Kidney glomerular epithelial cell (primary cell): ENCODE measurements at regions not wholly inside any gene's neighbourhood (a gene's known extent, or its start where the extent isn't known, plus 50 kb on each side); places are given as distances from the start of the nearest gene placed in this dataset.
"Not testable (repeated sequence)": the region's sequence is repeated elsewhere in the genome, so short reads cannot be mapped to it uniquely, and the experiment has no call there.

Experiments used
- DNase-seq: peaks from one replicate; lab custom pipeline; 2025; lab: John Stamatoyannopoulos, UW

DNA sequence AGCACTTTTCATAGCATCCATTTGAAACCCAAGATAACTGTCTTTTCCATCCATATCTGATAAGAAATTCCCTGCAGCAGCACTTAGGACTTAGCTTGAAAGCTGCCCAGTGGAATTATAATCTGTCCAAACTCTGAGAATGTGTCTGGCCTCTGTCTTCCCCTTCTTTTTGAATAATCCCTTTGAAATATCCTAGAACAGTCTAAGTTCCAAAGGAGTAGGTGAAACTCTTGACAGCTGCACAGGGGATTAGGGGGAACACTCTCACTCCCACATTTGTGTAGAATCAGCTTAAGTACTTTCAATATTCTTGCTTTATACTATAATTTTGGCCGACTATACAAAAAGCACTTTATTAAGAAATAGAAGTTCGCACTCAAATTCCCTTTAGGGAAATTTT, 157.7 kb downstream of the PAPSS1 start:
- no peak for DNase-seq

- no peak for DNase-seq
These were observed 158.6 kb downstream of the PAPSS1 start for GRCh38 chr4:107561481-107561880.

DNA sequence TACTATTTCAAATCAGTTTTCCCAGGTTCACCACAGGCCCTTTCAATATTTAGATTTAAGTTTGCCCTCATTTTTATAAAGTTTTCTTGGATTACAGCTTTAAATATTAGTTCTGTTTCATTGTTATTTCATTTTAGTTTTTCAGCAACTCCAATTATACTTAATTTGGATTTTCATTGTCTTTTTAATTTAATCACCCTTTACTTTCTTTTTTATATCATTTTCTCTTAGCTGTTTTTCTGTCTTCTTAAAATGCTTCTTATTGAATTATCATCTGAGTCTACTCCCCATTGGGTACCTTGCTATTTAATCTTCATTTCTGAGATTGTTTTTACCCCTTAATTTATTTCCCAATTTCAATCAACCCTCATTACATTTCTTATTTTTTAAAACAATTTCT, 160.4 kb downstream of the PAPSS1 start:
- DNase-seq, result no peak

DNA sequence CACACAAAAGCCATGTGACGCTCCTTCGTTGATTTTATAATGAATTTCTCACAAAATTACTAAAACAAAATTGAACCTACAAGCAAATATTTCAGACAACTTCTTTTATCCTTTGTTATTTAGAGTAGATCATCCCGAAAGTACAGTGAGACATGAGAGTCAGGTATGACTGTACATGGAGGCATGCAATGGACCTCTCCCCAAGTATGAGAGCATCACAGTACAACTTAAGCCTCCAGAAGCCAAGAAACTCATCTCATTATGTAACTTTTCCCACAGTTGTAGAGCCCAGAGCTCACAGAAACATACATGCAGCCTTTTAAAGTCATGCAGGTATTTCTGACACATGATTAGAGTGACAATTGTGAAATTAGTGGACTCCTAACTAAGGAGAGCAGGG, 167.7 kb downstream of the PAPSS1 start:
- DNase-seq, result no peak

DNA sequence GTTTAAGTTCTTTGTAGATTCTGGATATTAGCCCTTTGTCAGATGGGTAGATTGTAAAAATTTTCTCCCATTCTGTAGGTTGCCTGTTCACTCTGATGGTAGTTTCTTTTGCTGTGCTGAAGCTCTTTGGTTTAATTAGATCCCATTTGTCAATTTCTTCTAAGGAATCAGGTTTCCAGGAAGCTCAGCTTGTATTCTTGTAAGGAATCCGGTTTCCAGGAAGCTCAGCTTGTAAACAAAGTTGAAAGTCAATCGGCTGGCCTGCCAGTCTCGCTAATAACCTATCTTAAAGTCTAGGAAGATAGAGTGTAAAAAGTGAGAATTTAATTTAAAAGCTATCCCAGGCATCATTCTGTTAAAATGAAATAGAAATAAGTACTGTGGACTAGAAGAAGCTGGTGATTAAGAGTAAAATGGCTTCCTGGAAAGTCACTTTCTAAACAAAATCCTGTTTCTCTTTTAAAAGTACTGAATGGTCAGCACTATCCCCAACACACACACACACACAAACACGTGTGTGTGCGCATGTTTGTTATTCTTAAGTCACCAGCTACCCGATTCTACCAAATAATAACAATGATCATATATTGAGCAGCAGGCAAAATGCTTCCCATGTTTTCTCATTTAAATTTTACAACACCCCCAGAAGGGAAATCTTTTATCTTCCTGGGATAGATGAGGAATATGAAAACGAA, 171.7 kb downstream of the PAPSS1 start:
- DNase-seq, result no peak

DNA sequence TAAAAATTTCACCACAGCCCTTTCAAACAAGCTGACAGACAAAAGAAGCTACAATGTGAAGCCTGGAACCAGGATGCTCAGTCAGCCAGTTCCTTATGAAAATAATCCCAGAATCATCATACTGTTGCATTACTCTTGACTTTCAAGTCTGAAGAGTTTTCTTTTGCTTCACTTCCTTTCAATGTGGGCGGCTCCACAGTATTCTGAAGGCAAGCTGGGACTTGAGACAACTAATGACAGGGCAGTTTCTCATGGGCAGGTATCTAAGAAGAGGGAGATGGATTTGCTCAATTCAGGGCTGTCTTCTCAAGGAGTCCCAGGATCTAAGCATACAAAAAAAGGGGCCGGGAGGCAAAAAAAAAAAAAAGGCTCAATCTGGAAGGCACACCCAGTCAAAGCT, 173.4 kb downstream of the PAPSS1 start:
- DNase-seq, result no peak

DNA sequence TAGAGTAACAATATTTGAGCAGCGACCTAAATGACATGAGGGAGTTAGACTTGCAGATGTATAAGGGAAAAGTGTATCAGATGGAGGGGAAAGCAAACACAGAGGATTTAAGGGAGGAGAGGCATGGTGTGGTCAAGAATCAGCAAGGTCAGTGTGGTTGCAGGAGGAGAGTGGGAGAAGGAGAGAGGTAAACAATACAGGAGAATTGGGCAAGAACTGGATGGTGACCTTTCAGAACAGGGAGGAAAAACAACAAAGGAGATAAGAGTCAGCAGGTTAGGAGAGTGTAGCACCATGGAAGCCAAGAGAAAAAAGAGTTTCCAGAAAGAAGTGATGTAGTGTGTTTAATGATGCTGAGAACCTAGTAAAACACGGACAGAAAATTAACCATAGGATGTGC, 178.5 kb downstream of the PAPSS1 start:
- DNase-seq, result no peak

DNA sequence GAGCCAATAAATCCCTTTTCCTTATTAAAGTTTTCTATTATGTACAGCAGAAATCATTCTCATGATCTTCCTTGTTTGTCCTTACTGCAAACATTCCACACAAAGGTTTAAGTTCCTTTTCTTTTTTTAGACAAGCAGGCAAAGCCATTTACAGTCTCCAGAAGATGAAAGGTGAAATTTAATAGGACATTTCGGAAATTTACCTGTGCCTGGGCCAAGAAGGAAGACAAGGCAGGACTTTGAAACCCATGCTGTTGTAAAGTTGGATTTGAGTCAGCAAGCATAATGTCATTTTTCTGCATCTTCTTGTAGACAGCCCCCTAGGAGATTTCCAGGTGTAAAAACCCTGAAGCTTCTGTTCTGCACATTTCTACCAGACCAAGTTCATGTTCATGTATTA, 188.1 kb downstream of the PAPSS1 start:
- DNase-seq, result no peak

DNA sequence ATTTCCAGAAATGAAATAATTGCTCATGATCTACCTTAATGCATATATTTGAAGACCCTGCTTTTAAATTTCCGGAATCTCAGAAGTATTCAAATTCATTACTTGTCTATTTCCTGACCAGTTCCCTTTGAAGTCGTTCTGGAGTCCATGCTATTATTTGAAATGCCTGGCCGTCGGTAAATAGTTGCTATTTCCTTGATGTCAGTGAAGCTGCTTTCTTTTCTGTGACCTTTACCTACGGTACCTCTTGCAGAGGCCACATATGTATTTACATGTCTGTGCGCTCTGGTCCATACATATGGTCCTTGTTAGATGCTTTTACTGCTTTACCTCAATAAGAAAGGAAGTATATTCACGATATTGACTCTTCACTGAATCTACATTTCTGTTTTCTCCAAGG, 199.7 kb downstream of the PAPSS1 start:
- no peak for DNase-seq

GRCh38 chr4:107519053-107519452, 201.0 kb downstream of the PAPSS1 start:
- no peak for DNase-seq

GRCh38 chr4:107518076-107518475, 202.0 kb downstream of the PAPSS1 start:
- no peak for DNase-seq

DNA sequence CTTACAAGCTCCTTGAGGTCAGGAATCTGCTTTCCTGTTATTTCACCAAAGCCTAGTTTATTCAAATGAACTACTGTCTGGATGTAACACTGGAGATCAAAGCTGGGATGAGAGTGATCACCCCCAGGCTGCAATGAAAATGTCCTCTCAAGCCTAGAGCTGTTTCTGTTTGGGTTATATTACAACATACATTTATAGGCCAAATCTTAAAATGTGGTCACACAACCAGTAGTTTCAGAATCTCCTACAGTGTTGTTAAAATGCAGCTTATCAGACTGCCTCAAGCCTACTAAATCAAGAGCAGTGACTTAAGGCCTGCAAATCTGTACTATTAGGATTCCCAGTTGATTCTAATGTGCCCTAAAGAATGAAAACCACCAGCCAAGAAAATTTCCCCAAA, 207.5 kb downstream of the PAPSS1 start:
- DNase-seq, result no peak

DNA sequence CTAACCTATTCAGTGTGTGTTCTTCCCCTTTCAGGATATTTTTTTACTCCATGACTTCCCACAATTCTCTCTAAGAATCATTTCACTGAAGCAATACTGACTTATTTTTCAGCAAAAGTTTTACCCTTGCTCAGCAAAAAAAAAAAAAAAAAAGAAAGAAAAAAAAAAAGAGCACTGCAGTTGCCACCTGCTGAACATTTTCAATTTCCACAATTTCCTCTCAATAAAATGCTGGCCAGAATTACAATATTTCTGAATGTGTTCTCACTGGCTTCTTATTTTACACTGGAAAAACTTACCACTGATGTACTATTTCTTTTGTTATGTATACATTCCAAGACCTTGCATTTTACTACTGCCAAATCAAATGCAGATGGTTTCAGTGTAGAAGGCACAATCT, 210.4 kb downstream of the PAPSS1 start:
- DNase-seq, result no peak

DNA sequence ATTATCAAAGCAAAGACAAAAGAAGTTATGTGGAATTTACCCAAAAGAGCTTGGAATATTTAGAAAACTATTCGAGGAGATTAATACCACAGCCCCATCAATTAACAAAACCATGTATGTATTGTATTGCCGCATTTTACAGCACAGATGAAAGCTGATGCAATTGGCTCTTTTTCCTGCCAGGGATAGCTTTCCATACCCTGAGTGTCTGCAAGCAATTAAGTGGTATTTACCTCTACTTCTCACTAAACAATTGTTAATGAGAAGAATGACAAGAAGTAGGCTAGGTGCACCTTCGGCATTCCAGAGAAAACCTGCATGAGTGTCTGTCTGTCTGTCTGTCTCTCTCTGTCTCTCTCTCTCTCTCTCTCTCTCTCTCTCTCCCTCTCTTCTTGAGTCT, 219.5 kb downstream of the PAPSS1 start:
- no peak for DNase-seq

DNA sequence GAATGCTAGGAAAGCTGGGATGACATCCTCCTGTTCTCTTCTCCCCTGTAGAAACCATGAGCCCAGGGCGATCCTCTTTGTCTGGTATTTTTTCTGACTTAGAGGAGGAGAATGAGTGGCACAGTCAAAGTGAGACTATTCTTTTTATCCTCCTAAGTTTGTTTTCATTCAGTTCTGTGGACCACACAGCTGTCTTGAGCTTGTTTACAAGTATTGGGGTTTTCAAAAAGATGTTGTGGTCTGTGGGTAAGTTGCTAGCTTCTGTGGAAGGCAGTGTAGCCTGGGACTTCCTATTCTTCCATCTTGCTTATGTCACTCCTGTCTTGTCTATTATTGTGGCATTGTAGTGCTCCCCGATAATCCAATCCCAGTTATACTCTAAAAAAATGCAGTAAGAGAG, 223.0 kb downstream of the PAPSS1 start:
- DNase-seq, result no peak

GRCh38 chr4:107492566-107492965, 227.5 kb downstream of the PAPSS1 start:
- DNase-seq, result no peak

- DNase-seq, result no peak
These were observed 229.9 kb downstream of the PAPSS1 start for GRCh38 chr4:107490116-107490515.

DNA sequence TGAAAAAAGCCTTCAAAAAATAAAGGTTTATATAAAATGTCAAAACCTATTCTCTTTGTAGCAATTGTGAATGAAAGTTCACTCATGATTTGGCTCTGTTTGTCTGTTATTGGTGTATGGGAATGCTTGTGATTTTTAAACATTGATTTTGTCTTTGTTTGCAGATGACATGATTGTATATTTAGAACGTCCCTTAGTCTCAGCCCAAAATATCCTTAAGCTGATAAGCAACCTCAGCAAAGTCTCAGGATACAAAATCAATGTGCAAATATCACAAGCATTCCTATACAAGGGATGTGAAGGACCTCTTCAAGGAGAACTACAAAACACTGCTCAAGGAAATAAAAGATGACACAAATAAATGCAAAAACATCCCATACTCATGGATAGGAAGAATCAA, 236.4 kb downstream of the PAPSS1 start:
- DNase-seq, result not testable (repeated sequence)

- DNase-seq, result no peak
These were observed 237.5 kb downstream of the PAPSS1 start for GRCh38 chr4:107482546-107482945.

- DNase-seq, result no peak
These were observed 241.6 kb downstream of the PAPSS1 start for GRCh38 chr4:107478327-107478980.

DNA sequence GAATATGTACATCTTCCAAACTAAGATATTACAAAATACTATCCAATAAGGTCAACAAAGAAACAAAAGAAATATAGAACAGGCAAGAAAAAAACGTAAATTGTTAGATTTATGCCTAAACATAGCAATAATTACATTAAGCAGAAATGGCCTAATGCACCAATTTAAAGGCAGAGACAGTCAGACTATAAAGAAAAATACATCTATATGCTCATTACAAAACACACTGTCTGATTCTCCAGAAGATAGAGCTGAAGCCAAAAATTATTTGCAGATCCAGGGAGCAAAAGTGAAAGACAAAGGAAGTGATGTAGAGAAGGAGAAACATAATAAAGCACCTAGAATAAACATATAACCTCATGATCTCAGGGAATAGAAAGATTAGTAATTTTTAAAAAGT, 246.9 kb downstream of the PAPSS1 start:
- DNase-seq, result no peak

DNA sequence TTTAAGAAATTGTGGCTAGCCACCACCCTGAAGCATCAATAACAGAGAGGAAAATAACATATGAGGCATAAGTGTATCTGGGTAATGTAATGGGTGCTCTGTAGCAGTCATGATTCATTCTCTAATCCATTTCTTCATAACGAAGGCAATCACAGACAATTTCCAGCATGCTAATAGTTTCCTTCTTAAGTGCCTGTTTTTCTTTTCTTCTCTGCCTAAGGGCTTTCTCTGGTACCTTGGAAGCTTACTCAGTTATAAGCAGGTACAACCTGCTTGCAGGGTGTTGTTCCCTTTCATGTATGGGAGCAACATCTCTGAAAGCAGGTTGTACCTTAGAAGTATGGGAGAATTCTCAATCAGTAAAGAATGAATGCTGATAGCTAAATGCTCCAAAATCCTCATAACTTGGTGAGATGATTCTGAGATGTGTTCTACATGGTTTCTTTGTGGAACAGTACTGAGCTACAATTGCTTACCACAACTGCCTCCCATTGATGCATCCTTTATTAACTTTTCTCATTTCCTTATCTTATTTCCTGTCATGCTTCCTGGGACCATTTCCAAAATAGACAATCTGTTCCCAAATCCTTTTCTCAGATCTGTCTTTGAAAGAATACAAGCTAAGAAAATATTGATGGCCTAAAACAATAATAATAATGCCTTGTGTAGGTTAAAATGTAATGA, 247.6 kb downstream of the PAPSS1 start:
- no peak for DNase-seq

- no peak for DNase-seq
These were observed 249.9 kb downstream of the PAPSS1 start for GRCh38 chr4:107470173-107470572.
